CD4-positive, alpha-beta T cell (primary cell): ENCODE measurements at regions not wholly inside any gene's neighbourhood (a gene's known extent, or its start where the extent isn't known, plus 50 kb on each side); places are given as distances from the start of the nearest gene placed in this dataset.

Experiments used
- ATAC-seq: fragments of 200-7000 bp; cut with Tn5 transposase; one replicate; pipeline ENCODE4 v1.10.0; 2022; ENCODE audit warnings: mild to moderate bottlenecking; ENCODE audit not compliant: poor library complexity
- CTCF ChIA-PET: fragments of 350-600 bp; sonication (Branson Sonifier 250); formaldehyde crosslinking; loops from one replicate; lab custom pipeline; 2021; ENCODE audit warnings: antibody characterized with exemption, inconsistent platforms; lab: Charles Lee
- POLR2A ChIA-PET: fragments of 350-600 bp; sonication (Branson Sonifier 250); formaldehyde crosslinking; loops from one replicate; lab custom pipeline; 2021; ENCODE audit warnings: antibody characterized with exemption, inconsistent platforms; lab: Charles Lee
- DNase-seq, 14 experiments: peaks; one replicate each; pipeline ENCODE4 v3.0.0-alpha.2; 2013 to 2020; ENCODE audit warnings: mixed read lengths in 2 of 14
- H3K27ac ChIP-seq, 2 donors: one replicate each; pipeline versions ENCODE4 v1.5.1 to v1.7.0; 2013; ENCODE audit warnings: low read length in 2 of 2, low read depth in 1 of 2, mild to moderate bottlenecking in 1 of 2
- H3K27me3 ChIP-seq, 2 experiments: 1 replicate in 1 of 2; 2 replicates in 1 of 2; pipeline versions ENCODE4 v1.6.1 to v1.7.0; 2013; ENCODE audit warnings: low read length in 2 of 2, control low read depth in 1 of 2, mild to moderate bottlenecking in 1 of 2, moderate library complexity in 1 of 2; ENCODE audit not compliant: insufficient read depth in 2 of 2, control insufficient read depth in 1 of 2
- H3K36me3 ChIP-seq: one replicate; pipeline ENCODE4 v1.6.1; 2013; ENCODE audit warnings: low read length, control low read depth; ENCODE audit not compliant: insufficient read depth
- H3K4me1 ChIP-seq: one replicate; pipeline ENCODE4 v1.6.1; 2013; ENCODE audit warnings: low read length, control low read depth; ENCODE audit not compliant: insufficient read depth
- H3K4me3 ChIP-seq: one replicate; pipeline ENCODE4 v1.5.1; 2013; ENCODE audit warnings: mild to moderate bottlenecking, low read length, moderate library complexity
- H3K9me3 ChIP-seq, 2 experiments: 1 replicate in 1 of 2; 2 replicates in 1 of 2; pipeline versions ENCODE4 v1.6.1 to v1.7.0; 2013; ENCODE audit warnings: low read length in 2 of 2, mild to moderate bottlenecking in 2 of 2, control low read depth in 1 of 2, moderate library complexity in 1 of 2; ENCODE audit not compliant: control insufficient read depth in 1 of 2, insufficient read depth in 1 of 2
- H3K27ac Mint-ChIP-seq: one replicate; pipeline ENCODE4 v1.8.0; 2020; ENCODE audit warnings: mixed read lengths
- H3K27me3 Mint-ChIP-seq: one replicate; pipeline ENCODE4 v1.8.0; 2021; ENCODE audit warnings: mixed read lengths
- H3K36me3 Mint-ChIP-seq: one replicate; pipeline ENCODE4 v1.8.0; 2021; ENCODE audit warnings: low read depth, mixed read lengths
- H3K4me1 Mint-ChIP-seq: one replicate; pipeline ENCODE4 v1.8.0; 2021; ENCODE audit warnings: low read depth, mixed read lengths
- H3K4me3 Mint-ChIP-seq: one replicate; pipeline ENCODE4 v1.8.0; 2020; ENCODE audit warnings: mild to moderate bottlenecking, mixed read lengths
- H3K9me3 Mint-ChIP-seq: one replicate; pipeline ENCODE4 v1.8.0; 2020; ENCODE audit warnings: mixed read lengths
- CTCF ChIP-seq: fragments of 200-600 bp; IDR thresholded peaks from one replicate; pipeline ENCODE4 v1.8.0; 2022; ENCODE audit warnings: antibody characterized with exemption, mild to moderate bottlenecking
- intact Hi-C, 2 experiments: fragments of 100-400 bp; cut with DNase I in 1 of 2; cut with micrococcal nuclease in 1 of 2; formaldehyde crosslinking; loops; one replicate each; pipeline versions ENCODE4 v1.15.1 to v1.9.0; 2023 to 2025; cut with DNase I, micrococcal nuclease

- Histone ChIP-seq H3K4me1 (no peaks in the 10 kb centered on the region), H3K27me3 (peaks cover 0 to 4% of the 10 kb centered on the region in 2 experiments), H3K4me3 (no peak overlapping the region), H3K9me3 (peaks cover 0 to 9% of the 10 kb centered on the region in 2 experiments), H3K27ac (no peak overlapping the region), H3K36me3 (no peaks in the 10 kb centered on the region)
- DNase-seq (no peak), ATAC-seq (no peak)
- TF ChIP-seq CTCF = no peak
- intact Hi-C loops = no loop called here
- CTCF ChIA-PET = no interaction called here
- Mint-ChIP-seq H3K27ac (no peak overlapping the region), H3K9me3 (no peaks in the 10 kb centered on the region), H3K4me3 (no peak overlapping the region), H3K4me1 (no peaks in the 10 kb centered on the region), H3K27me3 (peaks cover 26% of the 10 kb centered on the region), H3K36me3 (no peaks in the 10 kb centered on the region)
- POLR2A ChIA-PET = no interaction called here
Measured at GRCh38 chr9:88754452-88754851, 219.5 kb downstream of the NXNL2 start.

DNA sequence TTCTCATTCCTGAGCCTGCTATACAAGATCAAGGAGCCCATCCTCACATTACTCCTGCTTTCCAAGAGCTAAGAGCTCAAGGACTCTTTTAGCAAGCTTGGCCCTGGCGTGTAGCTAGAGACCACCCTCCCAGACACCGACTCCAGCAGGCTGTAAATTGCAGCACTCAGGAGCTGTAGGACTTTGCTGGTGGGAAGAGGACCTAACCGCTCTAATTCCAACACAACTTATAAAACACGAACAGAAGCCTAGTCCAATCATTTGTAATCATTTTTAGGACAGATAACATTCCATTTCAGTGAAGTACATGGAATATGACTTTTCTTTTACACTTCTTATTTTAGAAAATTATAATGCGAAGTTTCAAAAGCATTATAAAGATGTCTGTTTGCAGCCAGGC, 219.9 kb downstream of the NXNL2 start:
- CTCF ChIA-PET = interaction anchor here (0.7 kb wide), 1 partner anchor 74 kb away, joined by 3 read pairs; no protein-coding TSS in a partner anchor

DNA sequence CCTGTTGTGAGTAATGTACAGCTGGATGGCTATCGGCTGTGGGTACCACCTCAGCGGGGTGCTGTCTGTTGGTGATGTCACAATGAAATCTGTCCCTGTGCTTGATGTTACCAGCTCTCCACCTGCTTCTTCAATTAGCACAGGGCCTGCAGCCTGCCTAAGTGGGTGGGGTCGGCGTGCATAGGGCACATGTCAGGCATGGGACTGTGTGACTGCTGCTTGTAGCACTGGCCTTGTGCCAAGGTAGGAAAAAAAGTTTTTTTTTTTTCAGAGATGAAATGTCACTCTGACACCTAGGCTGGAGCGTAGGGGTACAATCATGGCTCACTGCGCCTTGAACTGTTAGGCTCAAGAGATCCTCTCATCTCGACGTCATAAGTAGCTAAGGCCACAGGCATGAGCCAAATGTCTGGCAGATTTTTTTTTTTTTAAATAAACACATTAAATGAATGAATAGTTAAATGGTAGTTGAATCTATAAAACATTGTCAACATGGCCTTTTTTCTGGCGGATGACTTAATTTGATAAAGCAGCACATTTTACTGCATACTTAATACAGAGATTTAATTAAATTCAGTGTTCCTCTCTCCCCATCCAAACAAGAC, 222.5 kb downstream of the NXNL2 start:
- Mint-ChIP-seq H3K9me3 (no peaks in the 10 kb centered on the region), H3K4me3 (no peak overlapping the region), H3K36me3 (no peaks in the 10 kb centered on the region), H3K27ac (no peak overlapping the region), H3K27me3 (peaks cover 52% of the 10 kb centered on the region), H3K4me1 (no peaks in the 10 kb centered on the region)
- H3K9me3 ChIP-seq = no peaks in the 10 kb centered on the region
- TF ChIP-seq CTCF = no peak
- H3K4me1 ChIP-seq = no peaks in the 10 kb centered on the region
- H3K4me3 ChIP-seq = no peak overlapping the region
- H3K27ac ChIP-seq = no peak overlapping the region
- CTCF ChIA-PET = no interaction called here
- POLR2A ChIA-PET = no interaction called here
- no peak for DNase-seq
- no peaks in the 10 kb centered on the region for H3K36me3 ChIP-seq
- no peak for ATAC-seq
- intact Hi-C loops = no loop called here
- peaks cover 3 to 6% of the 10 kb centered on the region in 2 experiments for H3K27me3 ChIP-seq

More for the DNA sequence above, 219.9 kb downstream of the NXNL2 start:
- no peak for TF ChIP-seq CTCF
- intact Hi-C loops = no loop called here
- no peak for ATAC-seq
- no peaks in the 10 kb centered on the region for H3K4me1 Mint-ChIP-seq
- H3K9me3 Mint-ChIP-seq = no peaks in the 10 kb centered on the region
- no peak for DNase-seq
- no peak overlapping the region for H3K4me3 ChIP-seq
- POLR2A ChIA-PET = no interaction called here
- H3K27me3 Mint-ChIP-seq = peaks cover 30% of the 10 kb centered on the region
- H3K36me3 ChIP-seq = no peaks in the 10 kb centered on the region
- peaks cover 0 to 9% of the 10 kb centered on the region in 2 experiments for H3K9me3 ChIP-seq
- H3K4me3 Mint-ChIP-seq = no peak overlapping the region
- H3K36me3 Mint-ChIP-seq = no peaks in the 10 kb centered on the region
- H3K4me1 ChIP-seq = no peaks in the 10 kb centered on the region
- H3K27ac ChIP-seq = no peak overlapping the region
- peaks cover 0 to 4% of the 10 kb centered on the region in 2 experiments for H3K27me3 ChIP-seq
- no peak overlapping the region for H3K27ac Mint-ChIP-seq
